ENCODE measurements at regions not wholly inside any gene's neighbourhood (a gene's known extent, or its start where the extent isn't known, plus 50 kb on each side); places are given as distances from the start of the nearest gene placed in this dataset.

DNA sequence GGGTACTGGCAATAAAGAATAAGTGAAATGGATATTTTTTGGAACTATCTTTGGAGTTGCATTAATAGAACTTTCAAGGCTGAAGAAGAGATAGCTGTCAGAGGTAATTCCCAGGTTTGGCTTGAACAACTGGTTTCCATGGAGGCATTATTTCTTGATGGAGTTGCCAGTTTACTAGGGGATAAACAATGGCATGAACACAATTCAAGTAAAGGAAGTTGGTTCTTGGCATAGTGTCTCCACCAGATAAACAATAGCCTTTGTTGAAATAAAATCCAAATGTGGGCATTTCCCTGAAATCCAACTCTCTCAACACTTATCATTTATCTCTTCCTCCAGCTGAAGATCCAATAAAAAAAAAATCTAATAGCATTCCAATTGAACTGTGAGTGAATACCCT, 454.9 kb downstream of the C6orf118 start:
- TF ChIP-seq, protein P1, sequence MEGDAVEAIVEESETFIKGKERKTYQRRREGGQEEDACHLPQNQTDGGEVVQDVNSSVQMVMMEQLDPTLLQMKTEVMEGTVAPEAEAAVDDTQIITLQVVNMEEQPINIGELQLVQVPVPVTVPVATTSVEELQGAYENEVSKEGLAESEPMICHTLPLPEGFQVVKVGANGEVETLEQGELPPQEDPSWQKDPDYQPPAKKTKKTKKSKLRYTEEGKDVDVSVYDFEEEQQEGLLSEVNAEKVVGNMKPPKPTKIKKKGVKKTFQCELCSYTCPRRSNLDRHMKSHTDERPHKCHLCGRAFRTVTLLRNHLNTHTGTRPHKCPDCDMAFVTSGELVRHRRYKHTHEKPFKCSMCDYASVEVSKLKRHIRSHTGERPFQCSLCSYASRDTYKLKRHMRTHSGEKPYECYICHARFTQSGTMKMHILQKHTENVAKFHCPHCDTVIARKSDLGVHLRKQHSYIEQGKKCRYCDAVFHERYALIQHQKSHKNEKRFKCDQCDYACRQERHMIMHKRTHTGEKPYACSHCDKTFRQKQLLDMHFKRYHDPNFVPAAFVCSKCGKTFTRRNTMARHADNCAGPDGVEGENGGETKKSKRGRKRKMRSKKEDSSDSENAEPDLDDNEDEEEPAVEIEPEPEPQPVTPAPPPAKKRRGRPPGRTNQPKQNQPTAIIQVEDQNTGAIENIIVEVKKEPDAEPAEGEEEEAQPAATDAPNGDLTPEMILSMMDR (IDR thresholded peaks at IDR 0.05; ENCODE audit: low read depth, low read length, poor library complexity, severe bottlenecking) = no peak
- TF ChIP-seq EZH2phosphoT487 (IDR thresholded peaks at IDR 0.05; ENCODE audit: borderline replicate concordance, low read length) = no peak
